PC-3 (cell line): ENCODE measurements at regions not wholly inside any gene's neighbourhood (a gene's known extent, or its start where the extent isn't known, plus 50 kb on each side); places are given as distances from the start of the nearest gene placed in this dataset.
"Not testable (repeated sequence)": the region's sequence is repeated elsewhere in the genome, so short reads cannot be mapped to it uniquely, and the experiment has no call there.

Experiments
- ATAC-seq: fragments of 200-7000 bp; cut with Tn5 transposase; 2 replicates; pipeline ENCODE4 v1.9.1; 2020; ENCODE audit warnings: mild to moderate bottlenecking, moderate library complexity
- BruUV-seq: library from RNA; stranded (reverse); fragments of 400-500 nt; replicated peaks from 2 replicates; lab custom pipeline; 2021; lab: Mats Ljungman, UMichigan
- CTCF ChIA-PET: fragments of 300-600 bp; sonication (Branson Sonifier 250); formaldehyde crosslinking; loops from one replicate; lab custom pipeline; 2022; ENCODE audit warnings: antibody characterized with exemption; lab: Charles Lee
- POLR2A ChIA-PET: fragments of 300-600 bp; sonication (Branson Sonifier 250); formaldehyde crosslinking; loops from one replicate; lab custom pipeline; 2022; ENCODE audit warnings: antibody characterized with exemption; ENCODE audit not compliant: unreplicated experiment; lab: Charles Lee
- DNase-seq: peaks from one replicate; pipeline ENCODE4 v3.0.0-alpha.2; 2015
- H2AFZ ChIP-seq: fragments of 300-600 bp; sonication (generic); 2 replicates; pipeline ENCODE4 v1.6.0; 2016; ENCODE audit warnings: antibody characterized with exemption, low read length
- H3F3A ChIP-seq: fragments of 300-600 bp; sonication (generic); one replicate; pipeline ENCODE4 v1.6.0; 2017; ENCODE audit warnings: antibody characterized with exemption, low read length, control low read depth, mild to moderate bottlenecking; ENCODE audit not compliant: unreplicated experiment
- H3K27ac ChIP-seq: fragments of 300-600 bp; sonication (generic); 2 replicates; pipeline ENCODE4 v1.5.1; 2016; ENCODE audit warnings: mild to moderate bottlenecking, low read length
- H3K27me3 ChIP-seq: fragments of 300-600 bp; sonication (generic); 2 replicates; pipeline ENCODE4 v1.6.1; 2016; ENCODE audit warnings: low read length, mixed read lengths
- H3K36me3 ChIP-seq: fragments of 300-600 bp; sonication (generic); 2 replicates; pipeline ENCODE4 v1.6.1; 2016; ENCODE audit warnings: low read depth, mixed run types, low read length, mixed read lengths
- H3K4me1 ChIP-seq: fragments of 300-600 bp; sonication (generic); 2 replicates; pipeline ENCODE4 v1.5.1; 2016; ENCODE audit warnings: low read length; ENCODE audit not compliant: insufficient read depth
- H3K4me2 ChIP-seq: fragments of 300-600 bp; sonication (generic); 2 replicates; pipeline ENCODE4 v1.6.0; 2016; ENCODE audit warnings: low read length
- H3K4me3 ChIP-seq: fragments of 300-600 bp; sonication (generic); 2 replicates; pipeline ENCODE4 v1.5.1; 2016; ENCODE audit warnings: mild to moderate bottlenecking, low read length, mixed read lengths
- H3K79me2 ChIP-seq: fragments of 300-600 bp; sonication (generic); 2 replicates; pipeline ENCODE4 v1.6.1; 2017; ENCODE audit warnings: low read length, mixed read lengths
- H3K9ac ChIP-seq: fragments of 300-600 bp; sonication (generic); 2 replicates; pipeline ENCODE4 v1.6.0; 2016; ENCODE audit warnings: mild to moderate bottlenecking, low read length
- H3K9me2 ChIP-seq: fragments of 300-600 bp; sonication (generic); replicated peaks from 2 replicates; pipeline ENCODE4 v1.6.1; 2016; ENCODE audit warnings: mixed run types, low read length, mixed read lengths
- H3K9me3 ChIP-seq: fragments of 300-600 bp; sonication (generic); 2 replicates; pipeline ENCODE4 v1.6.1; 2016; ENCODE audit warnings: low read length, mixed read lengths
- H4K20me1 ChIP-seq: fragments of 300-600 bp; sonication (generic); 2 replicates; pipeline ENCODE4 v1.6.1; 2016; ENCODE audit warnings: low read length, mixed read lengths
- CTCF ChIP-seq: fragments of 300-600 bp; sonication (generic); conservative IDR thresholded peaks from 2 replicates; pipeline ENCODE4 v1.5.1; 2017; ENCODE audit warnings: antibody characterized with exemption, low read depth, mild to moderate bottlenecking, low read length
- EZH2 ChIP-seq: fragments of 300-600 bp; sonication (generic); IDR thresholded peaks from one replicate; pipeline ENCODE4 v1.6.1; 2017; ENCODE audit warnings: antibody characterized with exemption, mild to moderate bottlenecking, low read length; ENCODE audit not compliant: unreplicated experiment
- EZH2phosphoT487 ChIP-seq: fragments of 300-600 bp; sonication (generic); IDR thresholded peaks from 2 replicates; pipeline ENCODE4 v1.6.1; 2018; ENCODE audit warnings: mild to moderate bottlenecking, antibody characterized with exemption, low read length, borderline replicate concordance
- intact Hi-C: fragments of 100-400 bp; cut with micrococcal nuclease; formaldehyde crosslinking; loops from 2 replicates; pipeline ENCODE4 v1.9.0; 2023

- POLR2A ChIA-PET = no interaction called here
Observed at GRCh38 chr3:153552887-153553604, 391.0 kb downstream of the RAP2B start.

DNA sequence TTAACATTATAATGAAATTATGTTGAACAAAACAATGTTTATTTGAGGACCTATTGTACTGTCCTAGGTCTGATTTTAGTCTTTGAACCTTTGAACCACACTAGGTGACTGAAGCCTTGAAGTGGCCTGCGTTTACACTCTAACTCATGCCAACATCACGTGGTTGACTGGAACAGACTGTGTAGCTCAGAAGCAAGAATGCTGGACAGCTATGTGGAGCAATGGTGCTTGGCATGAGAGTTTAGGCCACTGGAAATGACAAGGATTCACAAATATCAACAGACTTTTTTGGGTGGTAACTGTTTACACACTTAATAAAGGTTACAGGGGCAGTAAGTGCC lies 391.5 kb downstream of the RAP2B start:
- no peaks in the 10 kb centered on the region for H3K27me3 ChIP-seq
- H3K27ac ChIP-seq = no peak overlapping the region
- no peaks in the 10 kb centered on the region for H3F3A ChIP-seq
- BruUV-seq = no TSS peak
- no peak overlapping the region for H3K4me2 ChIP-seq
- TF ChIP-seq EZH2 = no peak
- CTCF ChIA-PET = no interaction called here
- no peaks in the 10 kb centered on the region for H3K79me2 ChIP-seq
- H3K9me2 ChIP-seq = no peaks in the 10 kb centered on the region
- H2AFZ ChIP-seq = no peak overlapping the region
- no peaks in the 10 kb centered on the region for H4K20me1 ChIP-seq
- H3K9me3 ChIP-seq = no peaks in the 10 kb centered on the region
- no peaks in the 10 kb centered on the region for H3K4me1 ChIP-seq
- H3K4me3 ChIP-seq = no peak overlapping the region
- POLR2A ChIA-PET = no interaction called here
- DNase-seq = no peak
- no peaks in the 10 kb centered on the region for H3K36me3 ChIP-seq
- intact Hi-C loops = no loop called here
- no peak overlapping the region for H3K9ac ChIP-seq
- no peak for ATAC-seq

More at GRCh38 chr3:153552887-153553604, 391.0 kb downstream of the RAP2B start:
- Histone ChIP-seq H2AFZ (no peak overlapping the region), H3K27me3 (no peaks in the 10 kb centered on the region), H3K9me3 (no peaks in the 10 kb centered on the region), H3K9me2 (no peaks in the 10 kb centered on the region), H3K36me3 (no peaks in the 10 kb centered on the region), H3K4me1 (no peaks in the 10 kb centered on the region), H3K79me2 (no peaks in the 10 kb centered on the region), H3K27ac (no peak overlapping the region), H3K4me2 (no peak overlapping the region), H3K9ac (no peak overlapping the region), H3F3A (no peaks in the 10 kb centered on the region), H3K4me3 (no peak overlapping the region), H4K20me1 (no peaks in the 10 kb centered on the region)
- intact Hi-C loops = no loop called here
- no TSS peak for BruUV-seq
- TF ChIP-seq EZH2phosphoT487 = no peak
- TF ChIP-seq CTCF = no peak
- no peak for TF ChIP-seq EZH2
- DNase-seq (no peak), ATAC-seq (no peak)
- CTCF ChIA-PET = no interaction called here

DNA sequence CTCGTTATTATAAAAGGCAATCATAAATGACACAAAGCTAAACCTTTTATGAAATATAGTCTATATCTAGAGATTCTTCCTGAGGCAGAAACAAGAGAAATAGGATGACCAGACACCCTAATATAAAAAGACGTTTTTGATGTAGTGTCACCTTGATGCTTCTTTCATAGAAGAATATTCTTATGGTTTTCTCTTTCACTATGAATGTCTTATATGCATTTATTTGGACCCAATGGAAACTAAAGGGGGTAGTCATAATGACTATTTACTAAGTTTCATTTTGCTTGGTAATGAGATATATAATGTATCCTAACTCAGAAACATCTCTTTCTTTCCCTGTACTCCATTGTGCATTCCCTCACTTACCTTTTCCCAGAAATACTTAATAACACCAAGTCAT lies 393.9 kb downstream of the RAP2B start:
- Histone ChIP-seq H3K4me3 (no peak overlapping the region), H3K9me2 (no peaks in the 10 kb centered on the region), H3K79me2 (no peaks in the 10 kb centered on the region), H3K9ac (no peak overlapping the region), H3K4me1 (no peaks in the 10 kb centered on the region), H3K27me3 (no peaks in the 10 kb centered on the region), H3K4me2 (no peak overlapping the region), H4K20me1 (no peaks in the 10 kb centered on the region), H3K27ac (no peak overlapping the region), H3K9me3 (no peaks in the 10 kb centered on the region), H3K36me3 (no peaks in the 10 kb centered on the region), H2AFZ (no peak overlapping the region), H3F3A (no peaks in the 10 kb centered on the region)
- no peak for ATAC-seq
- intact Hi-C loops = no loop called here
- no peak for DNase-seq
- POLR2A ChIA-PET = no interaction called here
- no TSS peak for BruUV-seq
- CTCF ChIA-PET = no interaction called here
- TF ChIP-seq EZH2phosphoT487 = no peak
- no peak for TF ChIP-seq EZH2
- no peak for TF ChIP-seq CTCF

DNA sequence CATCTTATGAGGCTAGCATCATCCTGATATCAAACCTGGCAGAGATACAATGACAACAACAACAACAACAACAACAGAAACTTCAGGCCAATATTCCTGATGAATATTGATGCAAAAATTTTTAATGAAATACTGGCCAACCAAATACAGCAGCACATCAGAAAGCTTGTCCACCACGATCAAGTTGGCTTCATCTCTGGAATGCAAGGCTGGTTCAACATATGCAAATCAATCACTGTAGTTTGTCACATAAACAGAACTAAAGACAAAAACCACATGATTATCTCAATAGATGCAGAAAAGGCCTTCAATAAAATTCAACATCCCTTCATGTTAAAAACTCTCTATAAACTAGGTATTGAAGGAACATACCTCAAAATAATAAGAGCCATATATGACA lies 397.3 kb downstream of the RAP2B start:
- H3K4me1 ChIP-seq, H3K9me2 ChIP-seq, POLR2A ChIA-PET, CTCF ChIA-PET, H3F3A ChIP-seq, H4K20me1 ChIP-seq, H3K4me3 ChIP-seq, H3K79me2 ChIP-seq, H3K27me3 ChIP-seq, BruUV-seq, H3K36me3 ChIP-seq, H3K9me3 ChIP-seq, intact Hi-C loops, H2AFZ ChIP-seq, H3K4me2 ChIP-seq, H3K27ac ChIP-seq, H3K9ac ChIP-seq, ATAC-seq, DNase-seq: not testable (repeated sequence)
